ENCODE measurements at regions not wholly inside any gene's neighbourhood (a gene's known extent, or its start where the extent isn't known, plus 50 kb on each side); places are given as distances from the start of the nearest gene placed in this dataset.

GRCh38 chr2:120473522-120474271, 127.8 kb downstream of the INHBB start:
- no peak for DNase-seq (ENCODE audit: low read depth in 3 of 3, low spot score in 2 of 3)

GRCh38 chr2:120474486-120474885, 128.6 kb downstream of the INHBB start:
- DNase-seq (ENCODE audit: low read depth in 3 of 3, low spot score in 2 of 3): no peak

- DNase-seq (ENCODE audit: low read depth in 3 of 3, low spot score in 2 of 3): no peak
Measured at GRCh38 chr2:120476141-120476540, 130.2 kb downstream of the INHBB start.

- no peak for DNase-seq (ENCODE audit: low read depth in 3 of 3, low spot score in 2 of 3)
Measured at GRCh38 chr2:120477198-120477597, 131.3 kb downstream of the INHBB start.

- DNase-seq (ENCODE audit: low read depth in 3 of 3, low spot score in 2 of 3): no peak
Measured at GRCh38 chr2:120477831-120478481, 132.0 kb downstream of the INHBB start.

- DNase-seq (ENCODE audit: low read depth in 3 of 3, low spot score in 2 of 3): no peak
Measured at GRCh38 chr2:120480346-120480902, 134.5 kb downstream of the INHBB start.

GRCh38 chr2:120480903-120481445, 135.0 kb downstream of the INHBB start:
- DNase-seq (ENCODE audit: low read depth in 3 of 3, low spot score in 2 of 3): no peak

- no peak for DNase-seq (ENCODE audit: low read depth in 3 of 3, low spot score in 2 of 3)
Measured at GRCh38 chr2:120481446-120482194, 135.7 kb downstream of the INHBB start.

- no peak for DNase-seq (ENCODE audit: low read depth in 3 of 3, low spot score in 2 of 3)
Measured at GRCh38 chr2:120482334-120482733, 136.4 kb downstream of the INHBB start.

GRCh38 chr2:120483355-120483754, 137.4 kb downstream of the INHBB start:
- no peak for DNase-seq (ENCODE audit: low read depth in 3 of 3, low spot score in 2 of 3)

GRCh38 chr2:120485096-120485495, 139.2 kb downstream of the INHBB start:
- DNase-seq (ENCODE audit: low read depth in 3 of 3, low spot score in 2 of 3): no peak

- no peak for DNase-seq (ENCODE audit: low read depth in 3 of 3, low spot score in 2 of 3)
Measured at GRCh38 chr2:120486441-120486840, 140.5 kb downstream of the INHBB start.

GRCh38 chr2:120486946-120487345, 141.0 kb downstream of the INHBB start:
- DNase-seq (ENCODE audit: low read depth in 3 of 3, low spot score in 2 of 3): no peak

GRCh38 chr2:120488531-120488930, 142.6 kb downstream of the INHBB start:
- no peak for DNase-seq (ENCODE audit: low read depth in 3 of 3, low spot score in 2 of 3)

- no peak for DNase-seq (ENCODE audit: low read depth in 3 of 3, low spot score in 2 of 3)
Measured at GRCh38 chr2:120489023-120489422, 143.1 kb downstream of the INHBB start.

GRCh38 chr2:120490091-120490798, 144.3 kb downstream of the INHBB start:
- DNase-seq (ENCODE audit: low read depth in 3 of 3, low spot score in 2 of 3): no peak

GRCh38 chr2:120491111-120491625, 145.2 kb downstream of the INHBB start:
- no peak for DNase-seq (ENCODE audit: low read depth in 3 of 3, low spot score in 2 of 3)

- DNase-seq (ENCODE audit: low read depth in 3 of 3, low spot score in 2 of 3): no peak
Measured at GRCh38 chr2:120493231-120493630, 147.3 kb downstream of the INHBB start.

GRCh38 chr2:120494446-120494845, 148.5 kb downstream of the INHBB start:
- no peak for DNase-seq (ENCODE audit: low read depth in 3 of 3, low spot score in 2 of 3)

- DNase-seq (ENCODE audit: low read depth in 3 of 3, low spot score in 2 of 3): no peak
Measured at GRCh38 chr2:120495586-120495985, 149.7 kb downstream of the INHBB start.

Data from right renal cortex interstitium (tissue), 3 donors.